HepG2 (cell line): ENCODE measurements at regions not wholly inside any gene's neighbourhood (a gene's known extent, or its start where the extent isn't known, plus 50 kb on each side); places are given as distances from the start of the nearest gene placed in this dataset.

Experiments used
- EP300 ChIP-seq, 3 experiments: sonication (generic) in 1 of 3; formaldehyde crosslinking in 1 of 3; IDR thresholded peaks; 2 replicates each; pipeline versions ENCODE4 v1.5.1 to v1.6.1; 2011 to 2020; ENCODE audit warnings: low read depth in 2 of 3, low read length in 2 of 3, borderline replicate concordance in 1 of 3, improper control_type of control experiment in 1 of 3, mild to moderate bottlenecking in 1 of 3, missing genetic modification reagents in 1 of 3, moderate library complexity in 1 of 3
- ZBTB2 ChIP-seq: sonication (generic); formaldehyde crosslinking; IDR thresholded peaks from 2 replicates; pipeline ENCODE4 v1.8.0; 2022; ENCODE audit warnings: low read depth, missing genetic modification reagents

- TF ChIP-seq EP300 (IDR thresholded peaks at IDR 0.05; ENCODE audit: low read depth in 2 of 2, low read length in 2 of 2) (no peak), EP300 (CRISPR knock-in tag; IDR thresholded peaks at IDR 0.05; ENCODE audit: borderline replicate concordance) (no peak), ZBTB2 (CRISPR knock-in tag) (no peak)
Measured at GRCh38 chr22:22178992-22179391, 65.6 kb upstream of the VPREB1 start.
